Liver (tissue), 3 donors: ENCODE measurements at regions not wholly inside any gene's neighbourhood (a gene's known extent, or its start where the extent isn't known, plus 50 kb on each side); places are given as distances from the start of the nearest gene placed in this dataset.

ENCODE experiments used
- TF ChIP-seq, protein P1 (sequence below): fragments of 150-350 bp; IDR thresholded peaks from 2 replicates; pipeline ENCODE4 v1.5.1; 2017; ENCODE audit warnings: improper control_type of control experiment, low read depth, low read length; ENCODE audit not compliant: missing input control
- TF ChIP-seq, protein P2 (sequence below): IDR thresholded peaks from 2 replicates; pipeline ENCODE4 v1.6.1; 2016; ENCODE audit warnings: antibody characterized with exemption
- TF ChIP-seq, protein P3 (sequence below): IDR thresholded peaks from 2 replicates; pipeline ENCODE4 v1.6.1; 2016; ENCODE audit warnings: antibody characterized with exemption
- donor health status: healthy.
- donor health status: healthy.

DNA sequence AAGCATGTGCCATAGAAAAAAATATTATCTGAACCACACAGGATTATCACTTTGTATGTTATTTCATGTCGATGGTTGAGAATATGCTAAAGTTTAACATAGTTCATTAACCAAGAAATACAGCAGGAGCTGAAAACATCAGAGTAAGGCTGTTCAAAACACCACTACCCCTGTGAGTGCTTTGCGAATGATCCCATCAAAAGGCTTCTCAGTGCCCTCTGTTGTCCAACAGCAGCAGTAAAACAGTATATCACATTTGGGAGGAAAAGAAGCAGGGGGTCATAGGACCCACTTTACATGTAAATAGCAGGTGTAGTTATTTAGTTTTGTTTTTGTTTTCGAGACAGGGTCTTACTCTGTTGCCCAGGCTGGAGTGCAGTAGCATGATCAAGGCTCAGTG lies 289.4 kb upstream of the FMN2 start:
- TF ChIP-seq, protein P1, sequence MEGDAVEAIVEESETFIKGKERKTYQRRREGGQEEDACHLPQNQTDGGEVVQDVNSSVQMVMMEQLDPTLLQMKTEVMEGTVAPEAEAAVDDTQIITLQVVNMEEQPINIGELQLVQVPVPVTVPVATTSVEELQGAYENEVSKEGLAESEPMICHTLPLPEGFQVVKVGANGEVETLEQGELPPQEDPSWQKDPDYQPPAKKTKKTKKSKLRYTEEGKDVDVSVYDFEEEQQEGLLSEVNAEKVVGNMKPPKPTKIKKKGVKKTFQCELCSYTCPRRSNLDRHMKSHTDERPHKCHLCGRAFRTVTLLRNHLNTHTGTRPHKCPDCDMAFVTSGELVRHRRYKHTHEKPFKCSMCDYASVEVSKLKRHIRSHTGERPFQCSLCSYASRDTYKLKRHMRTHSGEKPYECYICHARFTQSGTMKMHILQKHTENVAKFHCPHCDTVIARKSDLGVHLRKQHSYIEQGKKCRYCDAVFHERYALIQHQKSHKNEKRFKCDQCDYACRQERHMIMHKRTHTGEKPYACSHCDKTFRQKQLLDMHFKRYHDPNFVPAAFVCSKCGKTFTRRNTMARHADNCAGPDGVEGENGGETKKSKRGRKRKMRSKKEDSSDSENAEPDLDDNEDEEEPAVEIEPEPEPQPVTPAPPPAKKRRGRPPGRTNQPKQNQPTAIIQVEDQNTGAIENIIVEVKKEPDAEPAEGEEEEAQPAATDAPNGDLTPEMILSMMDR: no peak
- TF ChIP-seq, protein P2, sequence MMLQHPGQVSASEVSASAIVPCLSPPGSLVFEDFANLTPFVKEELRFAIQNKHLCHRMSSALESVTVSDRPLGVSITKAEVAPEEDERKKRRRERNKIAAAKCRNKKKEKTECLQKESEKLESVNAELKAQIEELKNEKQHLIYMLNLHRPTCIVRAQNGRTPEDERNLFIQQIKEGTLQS: no peak
- TF ChIP-seq, protein P3, sequence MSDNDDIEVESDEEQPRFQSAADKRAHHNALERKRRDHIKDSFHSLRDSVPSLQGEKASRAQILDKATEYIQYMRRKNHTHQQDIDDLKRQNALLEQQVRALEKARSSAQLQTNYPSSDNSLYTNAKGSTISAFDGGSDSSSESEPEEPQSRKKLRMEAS: no peak
